HCT116 (cell line): ENCODE measurements at regions not wholly inside any gene's neighbourhood (a gene's known extent, or its start where the extent isn't known, plus 50 kb on each side); places are given as distances from the start of the nearest gene placed in this dataset.
"Not testable (repeated sequence)": the region's sequence is repeated elsewhere in the genome, so short reads cannot be mapped to it uniquely, and the experiment has no call there.

ENCODE experiments used
- CTCF ChIP-seq, 3 experiments: fragments of 200-600 bp in 1 of 3; sonication (generic) in 1 of 3; IDR thresholded peaks in 2 of 3; conservative IDR thresholded peaks in 1 of 3; 2 replicates each; pipeline ENCODE4 v1.5.1; 2012 to 2017; ENCODE audit warnings: low read depth in 2 of 3, low read length in 2 of 3, antibody characterized with exemption in 1 of 3, borderline replicate concordance in 1 of 3, control low read depth in 1 of 3, mild to moderate bottlenecking in 1 of 3, mixed read lengths in 1 of 3, mixed run types in 1 of 3, moderate library complexity in 1 of 3; ENCODE audit not compliant: insufficient read depth in 1 of 3
- EGR1 ChIP-seq: IDR thresholded peaks from 2 replicates; pipeline ENCODE4 v1.6.1; 2012; ENCODE audit warnings: low read depth
- EZH2 ChIP-seq: fragments of 200-600 bp; sonication (generic); IDR thresholded peaks from 2 replicates; pipeline ENCODE4 v1.6.1; 2017; ENCODE audit warnings: antibody characterized with exemption, mixed run types
- FOSL1 ChIP-seq: IDR thresholded peaks from 2 replicates; pipeline ENCODE4 v1.6.1; 2012; ENCODE audit warnings: low read depth
- JUND ChIP-seq: IDR thresholded peaks from 2 replicates; pipeline ENCODE4 v1.6.1; 2012
- MAX ChIP-seq: IDR thresholded peaks from 2 replicates; pipeline ENCODE4 v1.6.1; 2012
- POLR2A ChIP-seq: IDR thresholded peaks from 2 replicates; pipeline ENCODE4 v1.7.0; 2011; ENCODE audit warnings: borderline replicate concordance; ENCODE audit not compliant: insufficient read depth, insufficient read length; ENCODE audit errors: extremely low read depth
- RAD21 ChIP-seq: IDR thresholded peaks from 2 replicates; pipeline ENCODE4 v1.6.1; 2012; ENCODE audit warnings: low read depth, mild to moderate bottlenecking
- SIN3A ChIP-seq: IDR thresholded peaks from 2 replicates; pipeline ENCODE4 v1.6.1; 2012; ENCODE audit warnings: low read depth
- SP1 ChIP-seq: IDR thresholded peaks from 2 replicates; pipeline ENCODE4 v1.6.1; 2012; ENCODE audit warnings: low read depth
- YY1 ChIP-seq: IDR thresholded peaks from 2 replicates; pipeline ENCODE4 v1.6.1; 2011; ENCODE audit warnings: low read length, low read depth, moderate library complexity, mild to moderate bottlenecking; ENCODE audit not compliant: insufficient replicate concordance; ENCODE audit errors: extremely low read depth
- ZFX ChIP-seq: fragments of 450-650 bp; IDR thresholded peaks from 2 replicates; pipeline ENCODE4 v1.6.1; 2017
- ZNF274 ChIP-seq: fragments of 200-500 bp; sonication (Bioruptor generic); IDR thresholded peaks from 2 replicates; pipeline ENCODE4 v1.6.1; 2014; ENCODE audit warnings: mild to moderate bottlenecking, low read depth, low read length, inconsistent platforms

GRCh38 chr9:62725580-62725979, 1535.7 kb downstream of the SPATA31A7 start:
- TF ChIP-seq CTCF (IDR thresholded peaks at IDR 0.05 in 2 of 3, conservative IDR thresholded peaks at IDR 0.05 in 1 of 3; ENCODE audit: borderline replicate concordance in 1 of 3, insufficient read depth in 1 of 3, low read depth in 2 of 3, low read length in 2 of 3); FOSL1; ZNF274; SP1; EZH2; YY1; MAX; RAD21; JUND; ZFX; SIN3A; EGR1; POLR2A: not testable (repeated sequence)
